ENCODE measurements at regions not wholly inside any gene's neighbourhood (a gene's known extent, or its start where the extent isn't known, plus 50 kb on each side); places are given as distances from the start of the nearest gene placed in this dataset.

- POLR2A ChIA-PET (ENCODE audit: low non-redundant PET), result no interaction called here
- BruUV-seq (replicated peaks), result no TSS peak
These were observed 152.6 kb downstream of the COL6A3 start for GRCh38 chr2:237261327-237261726.

GRCh38 chr2:237262838-237263771 is 150.9 kb downstream of the COL6A3 start:
- H3K4me1 ChIP-seq (ENCODE audit: insufficient read depth, low read length, poor library complexity, severe bottlenecking), result peaks cover 8% of the 10 kb centered on the region
- H3K36me3 ChIP-seq (ENCODE audit: insufficient read depth, low read length, poor library complexity, severe bottlenecking), result no peaks in the 10 kb centered on the region
- H3K4me3 ChIP-seq (ENCODE audit: low read depth, low read length, poor library complexity, severe bottlenecking), result no peak overlapping the region
- peak; percentile 53 for DNase-seq (ENCODE audit: low spot score)
- TF ChIP-seq CTCF (conservative IDR thresholded peaks at IDR 0.05; ENCODE audit: low read depth, low read length), result no peak
- no peak for TF ChIP-seq EZH2 (IDR thresholded peaks at IDR 0.05; ENCODE audit: borderline replicate concordance, low read depth, low read length, poor library complexity, severe bottlenecking)
- intact Hi-C loops (cut with micrococcal nuclease; ENCODE audit: unreplicated experiment), result no loop called here
- no peaks in the 10 kb centered on the region for H3K27me3 ChIP-seq (replicated peaks; ENCODE audit: insufficient read depth, low read depth, low read length, poor library complexity)
- H3K9me3 ChIP-seq (ENCODE audit: low read depth, low read length, poor library complexity, severe bottlenecking), result no peaks in the 10 kb centered on the region
- ChIA-PET CTCF (no interaction called here), POLR2A (ENCODE audit: low non-redundant PET) (no interaction called here)
- BruUV-seq (replicated peaks), result no TSS peak
- H3K27ac ChIP-seq (ENCODE audit: low read depth, low read length, poor library complexity, severe bottlenecking), result no peak overlapping the region

More at GRCh38 chr2:237261327-237261726, 152.6 kb downstream of the COL6A3 start:
- H3K4me3 ChIP-seq (ENCODE audit: low read depth, low read length, poor library complexity, severe bottlenecking), result no peak overlapping the region
- H3K9me3 ChIP-seq (ENCODE audit: low read depth, low read length, poor library complexity, severe bottlenecking), result no peaks in the 10 kb centered on the region
- CTCF ChIA-PET, result interaction anchor here (0.6 kb wide), 1 partner anchor 846 kb away, joined by 3 read pairs; no protein-coding TSS in a partner anchor
- intact Hi-C loops (cut with micrococcal nuclease; ENCODE audit: unreplicated experiment), result no loop called here
- no peak overlapping the region for H3K27ac ChIP-seq (ENCODE audit: low read depth, low read length, poor library complexity, severe bottlenecking)
- no peak for DNase-seq (ENCODE audit: low spot score)
- no peak for TF ChIP-seq CTCF (conservative IDR thresholded peaks at IDR 0.05; ENCODE audit: low read depth, low read length)
- no peak for TF ChIP-seq EZH2 (IDR thresholded peaks at IDR 0.05; ENCODE audit: borderline replicate concordance, low read depth, low read length, poor library complexity, severe bottlenecking)
- no peaks in the 10 kb centered on the region for H3K36me3 ChIP-seq (ENCODE audit: insufficient read depth, low read length, poor library complexity, severe bottlenecking)
- peaks cover 3% of the 10 kb centered on the region for H3K27me3 ChIP-seq (replicated peaks; ENCODE audit: insufficient read depth, low read depth, low read length, poor library complexity)
- peaks cover 8% of the 10 kb centered on the region for H3K4me1 ChIP-seq (ENCODE audit: insufficient read depth, low read length, poor library complexity, severe bottlenecking)

GRCh38 chr2:237264480-237265219 is 149.3 kb downstream of the COL6A3 start:
- no peak for DNase-seq (ENCODE audit: low spot score)
- H3K4me1 ChIP-seq (ENCODE audit: insufficient read depth, low read length, poor library complexity, severe bottlenecking), result peaks cover 3% of the 10 kb centered on the region
- ChIA-PET POLR2A (ENCODE audit: low non-redundant PET) (no interaction called here), CTCF (no interaction called here)
- no peaks in the 10 kb centered on the region for H3K9me3 ChIP-seq (ENCODE audit: low read depth, low read length, poor library complexity, severe bottlenecking)
- no peak overlapping the region for H3K4me3 ChIP-seq (ENCODE audit: low read depth, low read length, poor library complexity, severe bottlenecking)
- no peak overlapping the region for H3K27ac ChIP-seq (ENCODE audit: low read depth, low read length, poor library complexity, severe bottlenecking)
- H3K36me3 ChIP-seq (ENCODE audit: insufficient read depth, low read length, poor library complexity, severe bottlenecking), result no peaks in the 10 kb centered on the region
- TF ChIP-seq CTCF (conservative IDR thresholded peaks at IDR 0.05; ENCODE audit: low read depth, low read length) (no peak), EZH2 (IDR thresholded peaks at IDR 0.05; ENCODE audit: borderline replicate concordance, low read depth, low read length, poor library complexity, severe bottlenecking) (no peak)
- no peaks in the 10 kb centered on the region for H3K27me3 ChIP-seq (replicated peaks; ENCODE audit: insufficient read depth, low read depth, low read length, poor library complexity)
- no TSS peak for BruUV-seq (replicated peaks)
- intact Hi-C loops (cut with micrococcal nuclease; ENCODE audit: unreplicated experiment), result no loop called here

All from A673 (cell line).